ENCODE measurements at regions not wholly inside any gene's neighbourhood (a gene's known extent, or its start where the extent isn't known, plus 50 kb on each side); places are given as distances from the start of the nearest gene placed in this dataset.

DNA sequence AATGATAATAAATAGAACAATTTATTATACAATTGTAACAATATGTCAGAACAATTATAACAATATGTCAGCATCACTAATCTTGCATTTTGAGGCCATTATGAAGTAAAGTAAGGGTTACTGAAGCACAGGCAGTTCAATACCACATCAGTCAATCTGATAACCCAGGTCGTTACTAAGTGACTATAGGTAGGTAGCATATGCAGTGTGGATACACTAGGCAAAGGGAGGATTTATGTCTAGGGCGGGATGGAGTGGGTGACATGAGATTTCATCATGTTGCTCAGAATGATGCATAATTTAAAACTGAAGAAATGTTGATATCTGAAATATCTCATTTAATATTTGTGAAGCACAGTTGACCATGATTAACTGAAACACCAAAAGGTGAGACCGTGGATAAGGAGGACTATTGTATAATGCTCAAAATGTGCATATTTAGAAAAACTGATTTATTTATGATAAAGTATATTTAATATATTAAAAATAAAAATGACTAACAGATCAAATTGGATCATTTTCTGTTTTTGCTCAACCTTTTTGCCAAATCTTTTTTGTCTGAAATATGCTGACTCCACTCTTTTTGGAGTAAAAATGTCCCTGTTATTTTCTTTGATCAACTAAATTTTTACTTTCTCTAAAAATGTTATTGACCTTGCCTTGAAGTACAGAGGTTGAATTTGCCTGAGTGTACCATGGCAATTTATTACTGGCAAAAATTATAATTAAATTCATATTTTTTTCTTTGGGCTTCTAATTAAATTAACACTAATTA lies 1189.4 kb upstream of the USP15 start:
- Histone ChIP-seq H4K91ac (replicated peaks; ENCODE audit: insufficient read length, low read length) (no peak overlapping the region), H2AK5ac (ENCODE audit: low read depth, low read length) (no peak overlapping the region), H2BK120ac (replicated peaks; ENCODE audit: low read depth, low read length) (no peak overlapping the region), H4K8ac (ENCODE audit: extremely low read depth, insufficient read depth, low read length) (no peak overlapping the region), H3K36me3 (ENCODE audit: control insufficient read depth in 2 of 4, insufficient read depth in 4 of 4, low read length in 3 of 4) (no peaks in the 10 kb centered on the region), H3K79me2 (ENCODE audit: control insufficient read depth in 1 of 2, insufficient read depth in 2 of 2, low read length in 2 of 2) (no peaks in the 10 kb centered on the region), H3K4me3 (ENCODE audit: extremely low read depth in 1 of 4, insufficient read depth in 2 of 4, low read depth in 3 of 4, low read length in 4 of 4) (no peak overlapping the region), H3K23me2 (ENCODE audit: low read depth, low read length) (no peaks in the 10 kb centered on the region), H3K9ac (replicated peaks in 1 of 4; ENCODE audit: extremely low read depth in 1 of 4, low read depth in 3 of 4, low read length in 3 of 4) (no peak overlapping the region), H4K20me1 (replicated peaks in 1 of 2; ENCODE audit: control insufficient read depth in 1 of 2, insufficient read depth in 2 of 2, low read length in 2 of 2) (no peaks in the 10 kb centered on the region), H2BK5ac (ENCODE audit: low read depth, low read length) (no peak overlapping the region), H2BK12ac (ENCODE audit: low read depth, low read length) (no peak overlapping the region), H2BK20ac (ENCODE audit: low read length) (no peak overlapping the region), H4K5ac (ENCODE audit: insufficient read length, low read depth, low read length) (no peak overlapping the region), H3K18ac (ENCODE audit: extremely low read depth, low read length) (no peak overlapping the region), H2AFZ (ENCODE audit: low read length) (no peak overlapping the region; the same call in 1 of the 2 replicates), H3K79me1 (ENCODE audit: low read depth, low read length) (no peaks in the 10 kb centered on the region), H3K4me1 (replicated peaks in 1 of 4; ENCODE audit: control insufficient read depth in 3 of 4, insufficient read depth in 4 of 4, low read length in 3 of 4) (no peaks in the 10 kb centered on the region), H3K56ac (replicated peaks; ENCODE audit: insufficient read length, low read depth, low read length) (no peak overlapping the region), H3K14ac (ENCODE audit: insufficient read length) (no peak overlapping the region), H3K9me3 (ENCODE audit: insufficient read depth in 2 of 2, low read depth in 1 of 2, low read length in 1 of 2) (no peaks in the 10 kb centered on the region), H3K4ac (replicated peaks; ENCODE audit: insufficient read length, low read depth, low read length) (no peak overlapping the region), H3K27me3 (replicated peaks in 1 of 4; ENCODE audit: control insufficient read depth in 3 of 4, extremely low read depth in 1 of 4, insufficient read depth in 3 of 4, low read length in 3 of 4) (no peaks in the 10 kb centered on the region), H3K4me2 (ENCODE audit: insufficient read depth in 1 of 2, low read depth in 2 of 2, low read length in 2 of 2) (no peak overlapping the region), H3K27ac (ENCODE audit: low read depth, low read length) (no peak overlapping the region), H3K23ac (ENCODE audit: insufficient read length) (no peak overlapping the region), H2BK15ac (ENCODE audit: low read length) (no peak overlapping the region)
- 62% methylated on average over 3 of the region's 3 CpGs; no CpG with 5 or more reads in 1 of the 2 experiments for WGBS, 2 experiments (ENCODE audit: extremely low coverage in 1 of 2, insufficient coverage in 1 of 2, insufficient read length in 1 of 2, insufficient replicate concordance in 2 of 2, low coverage in 1 of 2, low lambda C conversion rate in 2 of 2, missing lambda C conversion rate in 1 of 2)
- TF ChIP-seq CBX5 (IDR thresholded peaks at IDR 0.05; ENCODE audit: low read depth, low read length) (no peak), KDM1A (IDR thresholded peaks at IDR 0.05; ENCODE audit: borderline replicate concordance, low read length) (no peak), MAFK (IDR thresholded peaks at IDR 0.05; ENCODE audit: low read depth, low read length) (peak; percentile 66; the same call in 1 of the 2 replicates)
- FAIRE-seq (no peak), DNase-seq (ENCODE audit: low read depth in 1 of 2, low spot score in 2 of 2) (no peak)
- CTCF ChIA-PET (ENCODE audit: partially characterized antibody) = no interaction called here
- POLR2A ChIA-PET (ENCODE audit: partially characterized antibody) = no interaction called here
